ENCODE measurements at regions not wholly inside any gene's neighbourhood (a gene's known extent, or its start where the extent isn't known, plus 50 kb on each side); places are given as distances from the start of the nearest gene placed in this dataset.
A peak's percentile ranks its signal among the peaks of the same experiment; 100 is the strongest.

- no peak for DNase-seq (ENCODE audit: low spot score)
Observed at GRCh38 chr6:2535506-2535905, 215.2 kb downstream of the MYLK4 start.

GRCh38 chr6:2534406-2535042, 216.2 kb downstream of the MYLK4 start:
- no peak for DNase-seq (ENCODE audit: low spot score)

GRCh38 chr6:2531426-2532215, 219.1 kb downstream of the MYLK4 start:
- peak; percentile 28 for DNase-seq (ENCODE audit: low spot score)

DNA sequence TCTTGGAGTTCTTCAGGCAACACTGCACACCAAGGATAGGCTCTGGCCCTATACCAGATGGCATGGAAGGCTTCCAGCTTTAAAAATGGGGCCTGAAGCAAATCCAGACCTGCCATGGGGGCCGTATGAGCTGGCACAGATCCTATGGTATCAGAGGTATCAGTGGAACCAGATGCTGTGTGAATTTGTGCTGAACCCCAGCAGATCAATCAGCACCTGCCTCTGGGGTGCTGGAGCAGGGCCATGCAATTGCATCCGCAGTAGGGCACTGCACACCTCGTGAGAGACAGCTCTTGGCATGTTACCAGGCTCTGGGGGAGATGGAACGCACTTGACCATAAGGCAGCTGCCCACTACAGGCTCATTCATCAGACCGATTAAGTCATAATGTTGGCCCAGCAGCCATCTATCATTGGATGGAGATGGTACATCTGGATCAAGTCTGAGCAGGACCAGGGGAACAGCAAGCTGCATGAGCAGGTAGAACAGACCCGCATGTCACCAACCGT, 221.5 kb downstream of the MYLK4 start:
- no peak for DNase-seq (ENCODE audit: low spot score)

DNA sequence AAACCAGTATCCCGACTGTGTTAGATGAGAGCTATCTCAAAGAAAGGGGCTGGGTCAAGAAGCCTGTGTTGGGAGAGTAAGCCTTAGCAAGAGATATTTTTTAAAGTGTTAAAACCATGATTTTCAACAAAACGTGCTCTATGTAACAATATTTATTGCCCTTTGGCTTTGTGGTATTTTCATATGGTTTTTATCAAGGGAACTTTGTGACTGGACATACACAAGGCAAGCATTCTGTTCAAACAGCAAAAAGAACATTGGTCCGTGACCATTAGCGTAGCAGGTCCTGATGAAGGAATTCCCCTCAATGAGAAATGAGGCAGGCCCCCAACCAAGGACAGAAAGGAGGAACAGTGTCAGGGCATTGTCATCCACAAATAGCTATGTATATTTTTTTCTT, 222.6 kb downstream of the MYLK4 start:
- no peak for DNase-seq (ENCODE audit: low spot score)

GRCh38 chr6:2526766-2527165, 224.0 kb downstream of the MYLK4 start:
- no peak for DNase-seq (ENCODE audit: low spot score)

DNA sequence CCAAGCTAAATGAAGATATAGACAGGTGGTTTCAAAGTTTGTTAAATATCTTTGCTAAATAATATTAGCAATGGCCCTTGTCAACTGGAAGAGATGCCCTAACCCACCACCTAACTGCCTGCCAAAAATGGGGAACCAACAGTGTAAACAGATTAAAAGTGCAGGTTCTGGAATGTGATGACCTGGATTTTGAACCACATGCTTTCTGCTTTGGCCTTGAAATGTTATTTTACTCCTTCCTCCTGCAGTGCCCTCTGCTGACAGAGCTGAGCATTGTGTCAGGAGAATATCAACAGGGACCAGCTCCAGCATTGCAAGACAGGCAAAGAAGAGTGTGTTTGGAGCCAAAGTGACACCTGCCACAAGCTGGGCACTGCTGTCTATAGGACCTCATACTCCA, 226.6 kb downstream of the MYLK4 start:
- DNase-seq (ENCODE audit: low spot score), result peak; percentile 30

GRCh38 chr6:2523061-2523460, 227.7 kb downstream of the MYLK4 start:
- DNase-seq (ENCODE audit: low spot score), result no peak

DNA sequence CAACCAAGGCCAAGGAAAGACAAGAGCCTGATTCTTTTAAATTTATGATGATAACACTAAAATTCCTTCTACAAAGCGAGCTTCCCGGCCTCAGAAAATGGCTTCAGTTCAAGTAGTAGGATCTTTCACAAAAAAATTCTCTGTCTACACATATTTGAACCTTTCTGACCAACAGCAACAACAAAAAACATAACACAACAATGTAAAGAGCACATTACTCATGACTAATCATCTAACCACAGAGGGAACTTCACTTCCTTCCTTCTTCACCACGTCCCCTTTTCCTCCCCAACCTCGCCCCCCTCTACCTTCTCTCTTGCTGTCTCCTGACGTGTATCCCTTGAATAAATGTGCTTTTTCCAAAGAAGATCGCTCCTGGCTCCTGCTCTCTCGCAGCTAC, 228.2 kb downstream of the MYLK4 start:
- no peak for DNase-seq (ENCODE audit: low spot score)

- no peak for DNase-seq (ENCODE audit: low spot score)
Observed at GRCh38 chr6:2517855-2518473, 232.8 kb downstream of the MYLK4 start.

DNA sequence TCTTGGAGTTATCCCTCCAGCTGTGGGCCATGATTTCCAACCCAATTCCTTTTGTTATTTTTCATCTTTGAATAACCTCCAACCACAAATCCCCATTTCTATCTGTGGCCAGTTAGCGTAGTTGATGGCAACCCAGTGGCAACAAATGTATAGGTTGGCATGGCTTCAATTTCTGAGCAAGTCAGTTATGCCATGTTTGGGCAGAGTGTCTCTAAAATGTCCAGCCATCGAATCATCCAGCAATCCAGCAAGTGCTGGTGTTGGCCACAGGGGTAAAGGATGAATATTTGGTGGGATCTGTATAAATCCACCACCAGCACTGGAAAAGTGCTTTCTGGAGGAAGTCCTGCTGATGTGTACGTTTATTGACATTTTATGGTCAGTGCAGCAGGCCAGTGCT, 233.3 kb downstream of the MYLK4 start:
- no peak for DNase-seq (ENCODE audit: low spot score)

DNA sequence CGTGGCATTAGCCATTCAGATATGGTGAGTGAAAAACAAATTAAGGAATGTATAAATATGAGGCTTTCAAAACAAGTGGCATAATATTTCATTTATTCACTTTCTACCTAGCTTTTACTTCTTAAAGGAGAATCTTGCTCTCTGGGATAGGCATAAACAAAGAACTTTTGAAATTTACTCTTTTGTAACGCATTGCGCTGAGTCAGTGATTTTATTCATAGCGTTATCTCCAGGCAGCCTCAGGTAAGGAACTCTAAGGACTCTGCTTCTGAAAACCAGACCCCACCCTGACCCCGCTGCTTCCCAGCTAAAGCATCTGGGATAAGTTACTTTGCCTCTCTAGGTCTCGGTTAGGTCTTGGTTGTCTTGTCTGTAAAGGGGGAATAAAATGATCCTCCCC, 234.7 kb downstream of the MYLK4 start:
- no peak for DNase-seq (ENCODE audit: low spot score)

DNA sequence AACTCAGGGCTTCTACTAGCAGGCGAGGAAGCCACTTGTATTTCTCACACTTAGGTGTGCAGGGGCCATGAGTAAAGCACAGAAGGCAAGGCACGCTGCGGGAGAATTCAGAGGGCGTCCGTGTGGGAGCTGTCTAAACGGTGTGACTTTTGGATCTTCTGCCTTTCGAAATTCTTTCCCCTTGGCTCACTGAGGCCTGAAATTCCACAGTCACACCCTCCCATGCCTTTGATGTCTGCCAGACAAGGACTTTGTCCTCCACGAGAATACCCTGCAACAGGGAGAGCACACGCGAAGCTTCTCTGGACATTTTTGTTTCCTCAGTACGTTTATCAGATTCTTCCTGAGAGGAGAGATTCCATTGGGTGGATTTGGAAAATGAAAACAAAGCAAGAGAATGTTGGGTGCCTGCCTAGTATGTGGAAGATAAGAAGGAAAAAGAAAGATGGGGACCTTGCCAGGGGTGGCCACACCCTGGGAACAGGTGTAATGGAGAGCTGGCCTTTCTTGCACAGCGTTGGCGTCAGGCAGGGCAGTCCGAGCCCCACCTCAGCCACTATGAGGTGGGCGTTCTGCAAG, 235.7 kb downstream of the MYLK4 start:
- no peak for DNase-seq (ENCODE audit: low spot score)

DNA sequence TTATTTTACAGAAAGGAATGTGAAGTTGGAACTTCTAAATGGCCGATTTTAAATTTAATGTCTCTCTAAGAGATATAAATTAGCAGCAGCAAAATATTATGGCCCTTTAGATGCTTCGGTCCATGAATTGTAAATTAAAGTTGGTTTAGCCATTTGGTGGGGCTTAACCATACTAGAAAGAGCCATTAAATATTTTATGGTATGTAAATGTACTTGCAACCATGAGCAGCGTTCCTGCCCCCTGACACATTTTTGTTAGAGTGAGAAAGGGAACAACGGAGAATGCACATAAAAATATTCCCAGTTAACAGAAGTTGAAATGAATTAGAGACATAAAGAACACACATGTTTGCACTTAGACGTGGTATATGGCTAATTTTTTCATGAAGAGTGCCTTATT, 237.9 kb downstream of the MYLK4 start:
- DNase-seq (ENCODE audit: low spot score), result no peak

GRCh38 chr6:2510316-2510715, 240.4 kb downstream of the MYLK4 start:
- DNase-seq (ENCODE audit: low spot score), result no peak

GRCh38 chr6:2509711-2510110, 241.0 kb downstream of the MYLK4 start:
- no peak for DNase-seq (ENCODE audit: low spot score)

DNA sequence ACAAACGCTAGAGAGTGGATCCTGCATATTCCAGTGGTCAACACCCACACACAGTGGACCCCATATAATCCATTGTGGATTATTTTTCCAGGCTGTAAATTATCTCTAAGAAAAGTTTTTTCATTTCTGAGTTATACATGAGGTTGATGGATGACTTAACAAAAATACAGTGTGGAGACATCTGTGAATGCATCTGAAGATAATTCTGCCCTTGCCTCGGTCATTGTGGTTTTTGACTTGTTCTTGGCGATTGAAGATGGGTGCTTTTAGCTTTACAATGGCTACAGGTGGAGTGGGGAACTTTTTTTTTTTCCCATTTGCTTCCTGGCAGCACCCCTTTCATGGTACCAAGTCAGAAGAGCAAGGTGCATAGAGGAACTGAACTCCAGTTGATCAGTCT, 242.7 kb downstream of the MYLK4 start:
- no peak for DNase-seq (ENCODE audit: low spot score)

DNA sequence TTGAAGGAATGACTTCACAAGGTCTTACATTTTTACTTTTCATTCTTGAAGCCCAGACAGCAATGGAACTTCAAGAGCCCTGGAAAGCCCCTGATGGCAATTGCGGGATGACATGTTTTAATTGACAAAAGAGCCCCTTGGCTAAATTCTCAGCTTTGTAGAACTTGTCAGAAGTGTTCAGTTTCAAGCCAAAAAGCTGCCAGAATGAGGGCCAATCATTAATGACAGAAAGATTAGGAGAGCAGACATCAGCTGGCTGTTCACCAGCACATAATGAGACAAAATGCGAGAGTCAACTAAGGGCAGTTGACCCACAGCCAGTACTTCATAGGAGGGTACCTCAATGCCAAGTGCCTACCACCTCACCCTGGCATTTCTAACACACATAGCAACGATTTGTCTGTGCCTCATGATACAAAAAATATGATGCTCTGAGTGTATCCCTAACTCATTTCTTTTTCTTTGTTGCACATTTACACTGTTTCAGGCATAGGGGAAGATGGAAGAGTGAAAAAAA, 243.1 kb downstream of the MYLK4 start:
- DNase-seq (ENCODE audit: low spot score), result no peak

- no peak for DNase-seq (ENCODE audit: low spot score)
Observed at GRCh38 chr6:2507016-2507415, 243.7 kb downstream of the MYLK4 start.

DNA sequence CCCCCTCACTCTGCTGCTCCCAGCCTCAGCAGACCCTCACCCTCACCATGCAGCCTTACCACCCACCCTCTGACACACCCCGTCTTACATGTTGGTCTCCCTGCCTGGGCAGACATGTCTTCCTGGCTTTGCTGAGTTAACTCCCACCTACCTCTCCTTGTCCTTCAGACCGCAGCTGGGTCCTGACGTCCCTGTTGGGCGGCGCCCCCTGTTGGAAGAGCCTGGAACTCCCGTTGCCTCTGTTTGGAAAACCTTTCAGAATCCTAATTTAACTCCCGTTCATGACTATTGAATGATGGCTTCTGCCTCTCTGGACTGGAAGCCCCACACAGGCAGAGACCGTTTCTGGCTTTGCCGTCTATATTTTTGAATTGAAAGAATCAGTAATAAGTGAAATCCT, 245.1 kb downstream of the MYLK4 start:
- no peak for DNase-seq (ENCODE audit: low spot score)

DNA sequence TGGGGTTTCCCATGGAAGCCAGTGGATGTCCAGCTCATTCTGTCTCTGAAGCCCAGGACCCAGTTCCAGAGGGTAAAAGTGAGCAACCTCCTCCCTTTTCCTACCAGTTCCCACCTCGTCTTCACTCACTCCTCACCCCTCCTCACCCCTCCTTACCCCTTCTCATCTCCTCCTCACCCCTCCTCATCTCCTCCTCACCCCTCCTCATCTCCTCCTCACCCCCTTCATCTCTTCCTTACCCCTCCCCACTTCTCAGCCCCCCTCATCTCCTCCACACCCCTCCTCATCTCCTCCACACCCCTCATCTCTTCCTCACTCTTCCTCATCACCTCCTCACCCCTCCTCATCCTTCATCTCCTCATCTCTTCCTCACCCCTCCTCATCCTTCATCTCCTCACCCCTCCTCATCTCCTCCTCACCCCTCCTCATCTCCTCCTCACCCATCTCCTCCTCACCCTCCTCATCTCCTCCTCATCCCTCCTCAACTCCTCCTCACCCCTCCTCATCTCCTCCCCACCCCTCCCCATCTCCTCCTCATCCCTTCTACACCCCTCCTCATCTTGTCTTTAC, 246.1 kb downstream of the MYLK4 start:
- DNase-seq (ENCODE audit: low spot score), result no peak

DNA sequence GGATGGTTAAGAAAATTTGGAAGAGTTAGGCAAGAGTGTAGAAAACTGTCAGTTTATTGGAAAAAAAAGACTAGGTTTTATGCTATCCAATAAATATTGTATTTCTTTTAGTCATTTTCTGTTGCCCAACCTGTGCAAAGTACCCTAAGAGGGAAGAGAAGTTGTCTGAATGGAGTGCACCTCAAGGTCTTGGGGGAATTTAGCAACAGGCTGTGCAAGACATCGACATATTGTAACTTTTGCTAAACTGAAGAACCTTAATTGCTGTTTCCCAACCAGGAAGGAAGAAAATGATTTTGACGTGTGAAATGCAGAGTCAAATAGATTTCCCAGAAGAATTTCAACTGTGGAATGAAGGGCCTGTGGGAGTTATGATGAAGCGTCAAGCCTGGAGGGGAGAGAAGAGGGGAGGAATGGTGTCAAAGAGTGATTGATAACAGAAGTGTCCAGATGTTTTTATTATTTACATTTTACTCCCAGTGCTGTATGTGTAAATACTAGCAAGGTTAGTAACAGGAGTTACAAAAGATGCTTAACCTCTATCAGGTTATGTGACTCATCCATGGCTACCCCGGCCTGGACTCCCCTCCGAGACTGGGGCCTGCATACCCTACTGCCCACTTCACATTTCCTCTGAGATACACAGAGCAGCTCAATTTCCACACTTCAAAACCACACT, 246.8 kb downstream of the MYLK4 start:
- no peak for DNase-seq (ENCODE audit: low spot score)
